Activated CD4-positive, alpha-beta T cell treated with anti-CD3 and anti-CD28 coated beads for 1 hour (primary cell): ENCODE measurements at regions not wholly inside any gene's neighbourhood (a gene's known extent, or its start where the extent isn't known, plus 50 kb on each side); places are given as distances from the start of the nearest gene placed in this dataset.
"Not testable (repeated sequence)": the region's sequence is repeated elsewhere in the genome, so short reads cannot be mapped to it uniquely, and the experiment has no call there.

Source experiments
- DNase-seq: peaks from one replicate; pipeline ENCODE4 v3.0.0-alpha.2; 2020

- DNase-seq = no peak
Measured at GRCh38 chr9:80796632-80797031, 892.7 kb downstream of the TLE1 start.

- DNase-seq = no peak
Measured at GRCh38 chr9:80794197-80794596, 895.1 kb downstream of the TLE1 start.

GRCh38 chr9:80793706-80794105 is 895.6 kb downstream of the TLE1 start:
- no peak for DNase-seq

GRCh38 chr9:80792726-80793125 is 896.6 kb downstream of the TLE1 start:
- DNase-seq = no peak

- DNase-seq = no peak
Measured at GRCh38 chr9:80791836-80792235, 897.5 kb downstream of the TLE1 start.

GRCh38 chr9:80790764-80791163 is 898.6 kb downstream of the TLE1 start:
- no peak for DNase-seq

- DNase-seq = no peak
Measured at GRCh38 chr9:80789831-80790230, 899.5 kb downstream of the TLE1 start.

GRCh38 chr9:80787636-80788035 is 901.7 kb downstream of the TLE1 start:
- no peak for DNase-seq

GRCh38 chr9:80784647-80785046 is 904.7 kb downstream of the TLE1 start:
- DNase-seq = no peak

- no peak for DNase-seq
Measured at GRCh38 chr9:80775971-80776370, 913.4 kb downstream of the TLE1 start.

- DNase-seq = no peak
Measured at GRCh38 chr9:80775530-80775929, 913.8 kb downstream of the TLE1 start.

GRCh38 chr9:80771555-80772347 is 917.6 kb downstream of the TLE1 start:
- DNase-seq = no peak

GRCh38 chr9:80763536-80763935 is 925.8 kb downstream of the TLE1 start:
- no peak for DNase-seq

GRCh38 chr9:80755586-80755985 is 933.8 kb downstream of the TLE1 start:
- DNase-seq = no peak

- not testable (repeated sequence) for DNase-seq
Measured at GRCh38 chr9:80747056-80747455, 942.3 kb downstream of the TLE1 start.

- no peak for DNase-seq
Measured at GRCh38 chr9:80732506-80732905, 956.8 kb downstream of the TLE1 start.

- no peak for DNase-seq
Measured at GRCh38 chr9:80720579-80720978, 968.8 kb downstream of the TLE1 start.

- no peak for DNase-seq
Measured at GRCh38 chr9:80707120-80707519, 982.2 kb downstream of the TLE1 start.

GRCh38 chr9:80701061-80701460 is 988.3 kb downstream of the TLE1 start:
- DNase-seq = no peak

GRCh38 chr9:80699511-80699998 is 989.8 kb downstream of the TLE1 start:
- no peak for DNase-seq

GRCh38 chr9:80698725-80699410 is 990.5 kb downstream of the TLE1 start:
- DNase-seq = no peak

GRCh38 chr9:80692751-80693150 is 996.6 kb downstream of the TLE1 start:
- no peak for DNase-seq

GRCh38 chr9:80691229-80691628 is 998.1 kb downstream of the TLE1 start:
- DNase-seq = no peak

- DNase-seq = no peak
Measured at GRCh38 chr9:80690349-80690939, 998.9 kb downstream of the TLE1 start.
